Peyer's patch (tissue), 4 donors: ENCODE measurements at regions not wholly inside any gene's neighbourhood (a gene's known extent, or its start where the extent isn't known, plus 50 kb on each side); places are given as distances from the start of the nearest gene placed in this dataset.

Source experiments
- POLR2A ChIP-seq, 2 donors: fragments of 450-650 bp; IDR thresholded peaks; one replicate each; pipeline ENCODE4 v1.5.1; 2017; ENCODE audit warnings: antibody characterized with exemption in 2 of 2, mild to moderate bottlenecking in 2 of 2, moderate library complexity in 2 of 2
- TF ChIP-seq, protein P1 (sequence below), 6 experiments: fragments of 450-650 bp in 4 of 6; fragments of 200-600 bp in 2 of 6; sonication (generic) in 1 of 6; IDR thresholded peaks; one replicate each; pipeline ENCODE4 v1.5.1; 2017 to 2019; ENCODE audit warnings: antibody characterized with exemption in 6 of 6, mild to moderate bottlenecking in 3 of 6, moderate library complexity in 1 of 6

DNA sequence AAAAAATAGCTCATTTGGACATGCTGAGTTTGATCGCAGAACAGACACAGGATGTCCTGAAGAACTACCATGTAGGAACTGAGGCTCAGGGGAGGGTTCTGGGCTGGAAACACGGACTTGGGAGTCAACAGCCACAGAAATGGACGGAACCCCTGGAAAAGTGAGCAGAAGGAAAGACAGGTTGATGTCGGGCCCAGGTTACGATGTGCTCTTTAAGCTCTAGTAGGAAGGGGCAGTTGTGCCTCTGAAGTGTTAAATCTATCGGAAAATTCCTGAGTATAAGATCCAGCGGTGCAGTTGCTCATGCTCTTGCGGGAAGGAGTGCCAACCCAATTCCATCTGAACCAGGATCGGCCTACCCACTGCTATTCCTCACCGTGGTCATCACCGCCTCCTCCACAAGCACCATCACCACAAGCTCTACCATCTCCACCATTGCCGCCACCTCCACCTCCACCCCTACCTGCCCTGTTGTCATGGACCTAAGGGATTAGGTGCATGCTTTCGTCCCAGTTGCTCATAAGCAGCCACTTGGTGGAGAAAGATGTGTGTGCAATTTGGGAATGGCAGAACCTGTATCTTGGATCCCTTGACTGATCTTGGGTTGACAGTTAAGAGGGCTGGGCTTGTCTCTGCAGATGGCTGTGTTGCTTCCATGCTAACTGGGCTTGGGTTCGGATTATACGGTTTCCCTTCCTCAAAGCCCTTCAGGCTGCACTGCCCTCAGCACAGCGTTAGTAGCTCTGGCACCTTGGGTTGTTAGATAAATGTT lies 108.5 kb downstream of the ASB7 start:
- TF ChIP-seq POLR2A (IDR thresholded peaks at IDR 0.05), result no peak
- TF ChIP-seq, protein P1, sequence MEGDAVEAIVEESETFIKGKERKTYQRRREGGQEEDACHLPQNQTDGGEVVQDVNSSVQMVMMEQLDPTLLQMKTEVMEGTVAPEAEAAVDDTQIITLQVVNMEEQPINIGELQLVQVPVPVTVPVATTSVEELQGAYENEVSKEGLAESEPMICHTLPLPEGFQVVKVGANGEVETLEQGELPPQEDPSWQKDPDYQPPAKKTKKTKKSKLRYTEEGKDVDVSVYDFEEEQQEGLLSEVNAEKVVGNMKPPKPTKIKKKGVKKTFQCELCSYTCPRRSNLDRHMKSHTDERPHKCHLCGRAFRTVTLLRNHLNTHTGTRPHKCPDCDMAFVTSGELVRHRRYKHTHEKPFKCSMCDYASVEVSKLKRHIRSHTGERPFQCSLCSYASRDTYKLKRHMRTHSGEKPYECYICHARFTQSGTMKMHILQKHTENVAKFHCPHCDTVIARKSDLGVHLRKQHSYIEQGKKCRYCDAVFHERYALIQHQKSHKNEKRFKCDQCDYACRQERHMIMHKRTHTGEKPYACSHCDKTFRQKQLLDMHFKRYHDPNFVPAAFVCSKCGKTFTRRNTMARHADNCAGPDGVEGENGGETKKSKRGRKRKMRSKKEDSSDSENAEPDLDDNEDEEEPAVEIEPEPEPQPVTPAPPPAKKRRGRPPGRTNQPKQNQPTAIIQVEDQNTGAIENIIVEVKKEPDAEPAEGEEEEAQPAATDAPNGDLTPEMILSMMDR (IDR thresholded peaks at IDR 0.05), result no peak
